ENCODE measurements at regions not wholly inside any gene's neighbourhood (a gene's known extent, or its start where the extent isn't known, plus 50 kb on each side); places are given as distances from the start of the nearest gene placed in this dataset.

DNA sequence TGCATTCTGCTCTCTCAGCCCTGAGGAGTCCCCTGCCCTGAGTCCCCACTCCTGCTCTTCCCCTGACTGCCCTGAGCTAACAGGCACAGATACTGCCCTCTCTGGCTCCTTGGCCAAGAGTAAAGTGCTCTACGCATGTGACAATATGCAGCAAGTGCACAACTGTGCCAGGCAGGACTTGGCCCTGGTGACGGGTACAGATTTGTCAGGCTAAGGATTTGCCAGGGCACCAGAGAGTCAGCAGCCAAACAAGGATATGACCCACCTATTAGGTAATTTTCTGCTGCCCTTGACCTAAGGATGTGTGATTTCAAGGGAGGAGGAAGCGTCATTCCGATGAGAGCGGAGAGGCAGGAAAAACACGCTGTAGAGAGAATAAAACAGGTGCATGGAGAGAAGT lies 339.0 kb downstream of the PTPRU start:
- DNase-seq = no peak
- Histone ChIP-seq H3K27ac (no peak overlapping the region), H3K36me3 (no peaks in the 10 kb centered on the region), H3K4me1 (peaks cover 9% of the 10 kb centered on the region), H3K27me3 (no peaks in the 10 kb centered on the region; the same call in 1 of the 2 replicates), H3K9me3 (replicated peaks) (no peaks in the 10 kb centered on the region), H3K4me3 (no peak overlapping the region)

DNA sequence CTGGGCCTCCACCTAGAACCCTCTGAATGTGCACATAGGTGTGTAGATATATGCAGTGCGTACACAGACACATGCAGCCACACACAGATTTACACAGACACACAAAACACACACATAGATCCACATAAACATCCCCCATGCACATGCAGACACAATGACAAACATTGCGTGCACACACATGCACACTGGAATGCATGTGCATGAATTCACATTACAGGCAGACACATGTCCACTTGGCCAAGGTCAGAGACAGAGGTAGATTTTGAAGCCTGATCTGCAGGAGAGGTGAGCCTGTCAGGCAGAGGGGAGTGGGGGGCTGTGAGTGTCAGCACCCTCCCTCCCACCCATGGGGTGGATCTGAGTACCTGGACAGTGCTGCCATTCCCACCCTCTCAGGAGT lies 338.5 kb downstream of the PTPRU start:
- no peaks in the 10 kb centered on the region for H3K9me3 ChIP-seq (replicated peaks)
- H3K27me3 ChIP-seq = no peaks in the 10 kb centered on the region; the same call in 1 of the 2 replicates
- H3K4me1 ChIP-seq = peaks cover 10% of the 10 kb centered on the region
- no peak overlapping the region for H3K27ac ChIP-seq
- DNase-seq = no peak
- H3K36me3 ChIP-seq = no peaks in the 10 kb centered on the region
- H3K4me3 ChIP-seq = no peak overlapping the region

DNA sequence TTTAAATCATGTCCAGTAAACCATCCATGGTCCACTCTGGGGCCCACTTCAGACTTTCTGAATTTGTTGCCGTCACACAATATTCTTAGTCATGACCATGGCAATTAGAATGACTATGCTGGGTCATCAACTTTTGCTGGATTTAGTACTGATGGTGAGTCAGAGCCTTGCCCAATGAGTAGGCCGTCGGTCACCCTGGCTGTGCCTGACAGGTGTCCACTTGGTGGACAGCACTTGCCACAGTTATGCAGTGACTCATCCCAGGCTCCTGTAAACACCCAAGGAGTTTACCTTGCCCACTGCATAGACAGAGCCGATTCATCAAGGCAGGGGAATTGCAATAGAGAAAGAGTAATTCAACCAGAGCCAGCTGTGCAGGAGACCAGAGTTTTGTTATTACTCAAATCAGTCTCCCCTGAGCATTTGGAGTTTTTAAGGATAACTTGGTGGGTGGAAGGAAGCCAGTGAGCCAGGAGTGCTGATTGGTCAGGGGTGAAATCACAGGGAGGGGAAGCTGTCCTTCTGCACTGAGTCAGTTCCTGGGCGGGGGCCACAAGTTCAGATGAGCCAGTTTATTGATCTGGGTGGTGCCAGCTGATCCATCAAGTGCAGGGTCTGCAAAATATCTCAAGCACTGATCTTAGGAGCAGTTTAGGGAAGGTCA lies 333.8 kb downstream of the PTPRU start:
- Histone ChIP-seq H3K27me3 (no peaks in the 10 kb centered on the region; the same call in 1 of the 2 replicates), H3K9me3 (replicated peaks) (no peaks in the 10 kb centered on the region; the same call in 1 of the 2 replicates), H3K27ac (peak overlapping the region; percentile 28), H3K4me1 (peaks cover 13% of the 10 kb centered on the region), H3K4me3 (no peak overlapping the region), H3K36me3 (no peaks in the 10 kb centered on the region)
- peak; percentile 71 to 79 for DNase-seq

DNA sequence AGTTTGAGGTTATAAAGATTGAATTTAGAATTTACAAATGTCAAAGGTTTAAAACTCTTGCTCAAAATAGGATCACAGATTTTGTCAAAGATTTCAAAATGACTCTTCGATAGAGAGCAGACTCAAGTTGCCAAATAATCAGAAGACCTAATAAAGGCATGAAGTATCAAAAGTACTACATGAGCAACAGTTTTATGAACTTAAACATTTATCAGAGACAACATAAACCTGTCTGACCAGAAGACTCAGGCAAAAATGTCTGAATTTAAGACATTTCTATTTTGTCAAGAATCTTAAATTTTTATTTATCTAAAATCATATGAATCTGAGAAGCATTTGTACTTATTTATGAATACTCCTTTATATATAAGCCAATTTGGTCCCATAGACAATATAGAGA lies 330.9 kb downstream of the PTPRU start:
- Histone ChIP-seq H3K27ac (no peak overlapping the region), H3K36me3 (no peaks in the 10 kb centered on the region), H3K4me3 (no peak overlapping the region), H3K4me1 (peaks cover 13% of the 10 kb centered on the region), H3K9me3 (replicated peaks) (peaks cover 10% of the 10 kb centered on the region), H3K27me3 (no peaks in the 10 kb centered on the region)
- no peak for DNase-seq

GRCh38 chr1:29565490-29565889 lies 329.2 kb downstream of the PTPRU start:
- H3K4me1 ChIP-seq = peaks cover 6% of the 10 kb centered on the region
- H3K27me3 ChIP-seq = no peaks in the 10 kb centered on the region
- peaks cover 10% of the 10 kb centered on the region for H3K9me3 ChIP-seq (replicated peaks)
- no peak overlapping the region for H3K4me3 ChIP-seq
- no peak for DNase-seq
- no peaks in the 10 kb centered on the region for H3K36me3 ChIP-seq
- H3K27ac ChIP-seq = no peak overlapping the region

DNA sequence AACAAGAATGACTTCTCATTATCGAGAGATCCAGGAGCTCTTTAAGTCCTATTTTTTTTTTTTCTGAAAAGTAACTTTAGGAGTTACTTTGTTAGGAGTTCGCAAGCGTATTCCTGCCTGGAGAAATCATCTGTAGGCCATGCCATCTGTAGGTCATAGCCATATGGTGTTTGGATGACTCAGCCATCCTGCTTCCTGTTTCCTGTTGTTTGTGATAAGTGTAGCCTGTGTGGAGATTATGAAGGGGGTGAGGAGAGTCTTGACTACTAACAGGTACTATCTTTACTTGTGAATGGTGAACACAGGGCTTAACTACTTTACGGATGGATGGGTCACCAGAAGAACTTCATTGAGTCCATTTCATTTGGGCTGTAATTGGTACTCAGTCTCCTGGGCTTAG lies 327.2 kb downstream of the PTPRU start:
- Histone ChIP-seq H3K4me3 (no peak overlapping the region), H3K27me3 (peaks cover 2% of the 10 kb centered on the region; the same call in 1 of the 2 replicates), H3K36me3 (no peaks in the 10 kb centered on the region), H3K4me1 (no peaks in the 10 kb centered on the region), H3K27ac (no peak overlapping the region), H3K9me3 (replicated peaks) (peaks cover 10% of the 10 kb centered on the region)
- DNase-seq = no peak

- Histone ChIP-seq H3K4me1 (no peaks in the 10 kb centered on the region), H3K27me3 (peaks cover 6% of the 10 kb centered on the region; the same call in 1 of the 2 replicates), H3K4me3 (no peak overlapping the region), H3K27ac (no peak overlapping the region), H3K36me3 (no peaks in the 10 kb centered on the region), H3K9me3 (replicated peaks) (peaks cover 10% of the 10 kb centered on the region)
- DNase-seq = no peak
These were observed 326.8 kb downstream of the PTPRU start for GRCh38 chr1:29563092-29563491.

DNA sequence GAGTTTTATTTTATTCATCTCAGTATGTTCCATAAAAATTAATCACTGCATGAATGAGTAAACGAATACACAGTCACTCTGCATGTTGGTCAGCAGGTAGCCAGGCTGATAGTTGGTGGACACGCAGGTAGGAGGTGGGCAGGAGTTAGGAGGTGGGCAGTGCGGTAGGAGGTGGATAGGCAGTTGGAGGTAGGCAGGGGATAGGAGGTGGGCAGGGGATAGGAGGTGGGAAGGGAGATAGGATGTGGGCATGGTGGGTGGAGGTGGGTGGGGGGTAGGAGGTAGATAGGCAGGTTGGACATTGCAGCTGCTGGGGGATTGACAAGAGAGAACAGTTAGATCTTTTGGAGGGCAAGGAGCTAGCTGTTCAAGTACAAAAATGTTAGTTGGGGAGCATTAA lies 322.7 kb downstream of the PTPRU start:
- DNase-seq = no peak
- H3K27ac ChIP-seq = no peak overlapping the region
- peaks cover 8% of the 10 kb centered on the region; the same call in 1 of the 2 replicates for H3K27me3 ChIP-seq
- H3K4me1 ChIP-seq = no peaks in the 10 kb centered on the region
- H3K9me3 ChIP-seq (replicated peaks) = 0 out of 2 replicates have a peak, but pooled peaks cover 3% of the 10 kb centered on the region
- H3K36me3 ChIP-seq = no peaks in the 10 kb centered on the region
- H3K4me3 ChIP-seq = no peak overlapping the region

GRCh38 chr1:29557701-29558600 lies 321.6 kb downstream of the PTPRU start:
- no peaks in the 10 kb centered on the region for H3K4me1 ChIP-seq
- DNase-seq = no peak
- no peaks in the 10 kb centered on the region for H3K9me3 ChIP-seq (replicated peaks)
- peaks cover 8% of the 10 kb centered on the region; the same call in 1 of the 2 replicates for H3K27me3 ChIP-seq
- no peak overlapping the region for H3K27ac ChIP-seq
- no peaks in the 10 kb centered on the region for H3K36me3 ChIP-seq
- H3K4me3 ChIP-seq = no peak overlapping the region

- Histone ChIP-seq H3K9me3 (replicated peaks) (no peaks in the 10 kb centered on the region), H3K4me1 (no peaks in the 10 kb centered on the region), H3K27ac (no peak overlapping the region), H3K36me3 (no peaks in the 10 kb centered on the region), H3K4me3 (no peak overlapping the region), H3K27me3 (peaks cover 8% of the 10 kb centered on the region; the same call in 1 of the 2 replicates)
- DNase-seq = no peak
These were observed 320.7 kb downstream of the PTPRU start for GRCh38 chr1:29557066-29557465.

- no peaks in the 10 kb centered on the region for H3K4me1 ChIP-seq
- H3K27me3 ChIP-seq = peaks cover 8% of the 10 kb centered on the region; the same call in 1 of the 2 replicates
- no peaks in the 10 kb centered on the region for H3K36me3 ChIP-seq
- no peaks in the 10 kb centered on the region for H3K9me3 ChIP-seq (replicated peaks)
- no peak overlapping the region for H3K27ac ChIP-seq
- H3K4me3 ChIP-seq = no peak overlapping the region
- no peak for DNase-seq
These were observed 320.3 kb downstream of the PTPRU start for GRCh38 chr1:29556657-29557056.

GRCh38 chr1:29555043-29555620 lies 318.8 kb downstream of the PTPRU start:
- Histone ChIP-seq H3K4me3 (no peak overlapping the region), H3K9me3 (replicated peaks) (no peaks in the 10 kb centered on the region), H3K4me1 (no peaks in the 10 kb centered on the region), H3K27ac (no peak overlapping the region), H3K27me3 (peaks cover 8% of the 10 kb centered on the region; the same call in 1 of the 2 replicates), H3K36me3 (no peaks in the 10 kb centered on the region)
- DNase-seq = no peak

- H3K9me3 ChIP-seq (replicated peaks) = no peaks in the 10 kb centered on the region
- H3K4me3 ChIP-seq = no peak overlapping the region
- no peaks in the 10 kb centered on the region for H3K4me1 ChIP-seq
- H3K27ac ChIP-seq = no peak overlapping the region
- H3K36me3 ChIP-seq = no peaks in the 10 kb centered on the region
- H3K27me3 ChIP-seq = peaks cover 8% of the 10 kb centered on the region; the same call in 1 of the 2 replicates
- DNase-seq = no peak
These were observed 318.0 kb downstream of the PTPRU start for GRCh38 chr1:29554208-29554778.

GRCh38 chr1:29551123-29551936 lies 315.0 kb downstream of the PTPRU start:
- H3K4me1 ChIP-seq = no peaks in the 10 kb centered on the region
- H3K9me3 ChIP-seq (replicated peaks) = no peaks in the 10 kb centered on the region
- no peak for DNase-seq
- no peak overlapping the region for H3K4me3 ChIP-seq
- no peak overlapping the region for H3K27ac ChIP-seq
- no peaks in the 10 kb centered on the region for H3K27me3 ChIP-seq
- no peaks in the 10 kb centered on the region for H3K36me3 ChIP-seq
